ENCODE measurements at regions not wholly inside any gene's neighbourhood (a gene's known extent, or its start where the extent isn't known, plus 50 kb on each side); places are given as distances from the start of the nearest gene placed in this dataset.

DNA sequence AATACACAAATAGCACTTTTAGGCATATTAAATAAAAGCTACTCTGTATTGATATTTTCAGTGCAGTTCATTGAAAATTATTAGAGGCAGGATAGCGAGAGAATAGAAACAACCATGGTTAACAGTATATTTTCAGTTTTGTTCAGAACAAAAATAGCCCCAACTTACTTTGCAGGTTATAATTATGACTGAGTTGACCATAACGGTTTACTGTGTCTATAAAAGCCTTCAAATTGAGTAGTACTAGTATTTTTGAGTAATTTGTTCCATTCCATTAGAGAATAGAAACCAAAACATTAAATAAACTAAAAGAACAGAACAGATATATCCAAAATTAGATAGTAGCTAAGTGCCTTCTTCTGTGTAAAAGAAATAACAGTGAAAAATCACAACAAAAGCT, 1108.4 kb upstream of the PCDH20 start:
- no peaks in the 10 kb centered on the region for H3K4me1 ChIP-seq
- DNase-seq, result no peak
- TF ChIP-seq, protein P1, sequence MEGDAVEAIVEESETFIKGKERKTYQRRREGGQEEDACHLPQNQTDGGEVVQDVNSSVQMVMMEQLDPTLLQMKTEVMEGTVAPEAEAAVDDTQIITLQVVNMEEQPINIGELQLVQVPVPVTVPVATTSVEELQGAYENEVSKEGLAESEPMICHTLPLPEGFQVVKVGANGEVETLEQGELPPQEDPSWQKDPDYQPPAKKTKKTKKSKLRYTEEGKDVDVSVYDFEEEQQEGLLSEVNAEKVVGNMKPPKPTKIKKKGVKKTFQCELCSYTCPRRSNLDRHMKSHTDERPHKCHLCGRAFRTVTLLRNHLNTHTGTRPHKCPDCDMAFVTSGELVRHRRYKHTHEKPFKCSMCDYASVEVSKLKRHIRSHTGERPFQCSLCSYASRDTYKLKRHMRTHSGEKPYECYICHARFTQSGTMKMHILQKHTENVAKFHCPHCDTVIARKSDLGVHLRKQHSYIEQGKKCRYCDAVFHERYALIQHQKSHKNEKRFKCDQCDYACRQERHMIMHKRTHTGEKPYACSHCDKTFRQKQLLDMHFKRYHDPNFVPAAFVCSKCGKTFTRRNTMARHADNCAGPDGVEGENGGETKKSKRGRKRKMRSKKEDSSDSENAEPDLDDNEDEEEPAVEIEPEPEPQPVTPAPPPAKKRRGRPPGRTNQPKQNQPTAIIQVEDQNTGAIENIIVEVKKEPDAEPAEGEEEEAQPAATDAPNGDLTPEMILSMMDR (IDR thresholded peaks at IDR 0.05; ENCODE audit: low read depth, low read length), result no peak
- H3K36me3 ChIP-seq, result no peaks in the 10 kb centered on the region
- no peaks in the 10 kb centered on the region for H3K27me3 ChIP-seq
- no peaks in the 10 kb centered on the region for H3K9me3 ChIP-seq
- no peak overlapping the region for H3K4me3 ChIP-seq (ENCODE audit: low read depth, low read length)

- peak; percentile 67 for DNase-seq
- no peaks in the 10 kb centered on the region for H3K9me3 ChIP-seq
- TF ChIP-seq, protein P1 (IDR thresholded peaks at IDR 0.05; ENCODE audit: low read depth, low read length), result peak; percentile 95
- H3K27me3 ChIP-seq, result no peaks in the 10 kb centered on the region
- H3K36me3 ChIP-seq, result no peaks in the 10 kb centered on the region
- no peak overlapping the region for H3K4me3 ChIP-seq (ENCODE audit: low read depth, low read length)
- H3K4me1 ChIP-seq, result peaks cover 4% of the 10 kb centered on the region; the same call in 1 of the 2 replicates
These were observed 1096.8 kb upstream of the PCDH20 start for GRCh38 chr13:62512194-62513141.

DNA sequence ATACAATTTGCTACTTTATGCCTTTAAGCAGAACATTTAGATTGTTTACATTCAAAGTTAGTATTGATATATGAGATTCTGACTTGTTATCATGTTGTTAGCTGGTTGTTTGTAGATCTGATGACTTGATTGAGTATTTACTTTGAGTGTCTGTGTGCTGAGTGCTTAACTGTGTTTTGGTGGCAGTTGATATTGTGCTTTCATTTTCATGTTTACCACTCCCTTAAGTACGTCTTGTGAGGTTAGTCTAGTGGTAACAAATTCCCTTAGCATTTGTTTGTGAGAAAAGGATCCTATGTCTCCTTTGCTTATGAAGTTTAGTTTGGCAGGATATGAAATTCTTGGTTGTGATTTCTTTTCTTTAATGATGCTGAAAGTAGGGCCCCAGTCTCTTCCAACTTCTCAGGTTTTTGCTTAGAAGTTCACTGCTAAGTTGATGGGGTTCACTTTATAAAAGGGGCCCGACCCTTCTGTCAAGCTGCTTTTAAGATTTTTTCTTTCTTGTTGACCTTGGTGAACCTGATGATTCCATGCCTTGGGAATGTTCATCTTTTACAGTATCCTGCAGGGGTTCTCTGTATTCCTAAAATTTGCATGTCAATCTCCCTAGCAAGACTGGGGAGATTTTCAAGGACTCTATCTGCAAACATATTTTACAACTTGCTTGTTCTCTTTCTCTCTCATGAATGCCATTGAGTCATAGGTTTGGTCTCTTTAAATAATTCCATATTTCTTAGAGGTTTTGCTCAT, 1095.4 kb upstream of the PCDH20 start:
- H3K4me3 ChIP-seq (ENCODE audit: low read depth, low read length), result no peak overlapping the region

GRCh38 chr13:62502588-62502987, 1086.9 kb upstream of the PCDH20 start:
- Histone ChIP-seq H3K9me3 (no peaks in the 10 kb centered on the region), H3K4me3 (ENCODE audit: low read depth, low read length) (no peak overlapping the region), H3K4me1 (no peaks in the 10 kb centered on the region), H3K36me3 (no peaks in the 10 kb centered on the region), H3K27me3 (no peaks in the 10 kb centered on the region)
- TF ChIP-seq, protein P1 (IDR thresholded peaks at IDR 0.05; ENCODE audit: low read depth, low read length), result no peak
- no peak for DNase-seq

More for the DNA sequence above, 1095.4 kb upstream of the PCDH20 start:
- TF ChIP-seq, protein P1 (IDR thresholded peaks at IDR 0.05; ENCODE audit: low read depth, low read length), result no peak
- H3K27me3 ChIP-seq, result no peaks in the 10 kb centered on the region
- no peaks in the 10 kb centered on the region for H3K9me3 ChIP-seq
- H3K4me1 ChIP-seq, result peaks cover 4% of the 10 kb centered on the region; the same call in 1 of the 2 replicates
- no peaks in the 10 kb centered on the region for H3K36me3 ChIP-seq
- no peak for DNase-seq

DNA sequence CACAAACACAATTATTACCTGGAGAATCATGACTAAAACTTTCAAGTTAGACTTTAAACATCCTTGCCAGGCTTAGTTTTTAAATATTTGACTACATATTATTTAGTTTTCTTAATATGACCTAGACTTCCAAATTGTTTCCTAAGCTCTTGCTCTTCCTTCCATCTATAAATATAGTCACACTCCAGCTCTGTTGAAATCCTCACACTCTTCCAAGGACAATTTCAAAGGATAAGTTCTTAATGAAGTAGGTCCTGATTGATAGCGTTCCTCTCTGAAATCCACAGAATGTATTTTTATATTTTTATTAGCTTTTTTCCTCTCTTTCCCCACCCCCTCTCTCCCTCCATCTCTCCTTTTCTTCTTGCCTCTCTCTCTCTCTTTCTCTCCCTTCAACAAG, 1074.1 kb upstream of the PCDH20 start:
- Histone ChIP-seq H3K4me1 (no peaks in the 10 kb centered on the region), H3K27me3 (no peaks in the 10 kb centered on the region), H3K4me3 (ENCODE audit: low read depth, low read length) (no peak overlapping the region), H3K36me3 (no peaks in the 10 kb centered on the region), H3K9me3 (no peaks in the 10 kb centered on the region)
- TF ChIP-seq, protein P1 (IDR thresholded peaks at IDR 0.05; ENCODE audit: low read depth, low read length), result no peak
- no peak for DNase-seq

Measured in BE2C (cell line).